GM21367 (cell line): ENCODE measurements at regions not wholly inside any gene's neighbourhood (a gene's known extent, or its start where the extent isn't known, plus 50 kb on each side); places are given as distances from the start of the nearest gene placed in this dataset.

Experiments used
- ATAC-seq: cut with Tn5 transposase; IDR thresholded peaks from one replicate; pipeline ENCODE4 v1.9.1; 2021; ENCODE audit not compliant: unreplicated experiment

DNA sequence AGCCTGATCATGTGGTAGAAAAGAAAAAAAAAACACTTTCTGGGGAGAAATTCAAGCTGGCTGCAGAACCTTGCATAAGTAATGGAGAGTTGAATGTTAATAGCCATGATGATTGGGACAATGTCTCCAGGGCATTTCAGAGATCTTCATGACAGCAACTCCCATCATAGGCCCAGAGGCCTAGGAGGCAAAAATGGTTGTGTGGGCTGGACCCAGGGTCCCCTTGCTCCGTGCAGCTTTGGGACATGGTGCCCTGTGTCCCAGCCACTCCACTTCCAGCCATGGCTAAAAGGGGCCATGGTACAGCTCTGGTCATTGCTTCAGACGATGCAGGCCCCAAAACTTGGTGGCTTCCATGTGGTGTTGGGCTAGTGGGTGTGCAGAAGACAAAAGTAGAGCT is 1170.9 kb downstream of the C4orf33 start:
- no peak for ATAC-seq

GRCh38 chr4:130288576-130288975 is 1192.6 kb downstream of the C4orf33 start:
- ATAC-seq: no peak

- no peak for ATAC-seq
These were observed 1197.7 kb downstream of the C4orf33 start for GRCh38 chr4:130293692-130294091.

DNA sequence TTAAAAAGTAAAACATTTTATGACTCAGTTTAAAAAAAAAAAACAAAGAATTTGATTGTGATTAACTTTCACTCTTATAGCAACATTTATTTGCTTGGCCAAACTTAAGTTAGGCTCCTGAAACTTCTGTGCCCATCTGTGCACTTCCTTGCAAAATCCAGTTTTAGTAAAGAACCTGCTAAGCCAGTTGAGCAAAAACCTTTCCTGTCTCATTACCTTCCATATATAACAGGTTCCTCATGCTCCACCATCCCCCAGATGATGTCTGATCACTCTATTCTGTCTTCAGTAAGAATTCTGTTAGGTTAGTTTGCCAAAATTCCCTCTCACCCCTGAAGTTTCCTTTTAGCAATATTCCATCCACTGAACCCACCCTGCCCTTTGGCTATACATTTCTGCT is 1200.5 kb downstream of the C4orf33 start:
- no peak for ATAC-seq

DNA sequence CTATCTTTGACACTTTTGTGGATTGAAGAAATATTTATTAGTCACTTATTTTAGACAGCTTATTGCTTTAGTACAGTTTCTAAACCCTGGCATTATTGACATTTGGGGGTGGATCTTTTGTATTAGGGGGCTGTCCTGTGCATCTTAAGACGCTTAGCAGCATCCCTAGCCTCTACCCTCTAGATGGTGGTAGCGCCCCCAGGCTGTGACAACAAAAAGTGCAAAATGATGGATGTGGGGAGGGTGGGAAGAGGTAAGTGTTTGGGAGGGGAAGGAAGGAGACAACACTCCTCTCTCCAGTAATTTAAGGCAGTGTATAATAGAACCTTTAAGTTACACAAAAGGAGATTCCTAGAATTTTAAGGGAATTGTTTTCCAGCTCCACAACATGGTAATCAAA is 1210.6 kb downstream of the C4orf33 start:
- ATAC-seq: no peak

DNA sequence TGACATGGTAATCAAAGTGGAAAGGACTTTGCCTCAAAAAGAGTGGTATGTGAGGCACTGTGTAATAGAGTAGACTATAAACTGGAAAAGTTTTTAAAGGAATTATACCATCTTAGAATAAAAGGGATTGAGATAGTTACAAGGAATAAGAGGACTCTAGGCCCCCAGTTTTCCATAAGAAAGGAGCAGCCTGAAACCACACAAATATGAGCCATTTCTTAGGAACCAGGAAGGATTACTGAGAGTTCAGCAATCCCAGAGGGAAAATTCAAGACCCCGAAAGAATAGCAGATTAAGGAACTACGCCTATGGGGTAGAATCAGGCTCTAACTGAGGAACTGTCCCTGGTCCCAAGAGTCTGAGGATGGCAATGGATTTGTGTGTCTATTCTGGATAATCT is 1213.3 kb downstream of the C4orf33 start:
- ATAC-seq: no peak

DNA sequence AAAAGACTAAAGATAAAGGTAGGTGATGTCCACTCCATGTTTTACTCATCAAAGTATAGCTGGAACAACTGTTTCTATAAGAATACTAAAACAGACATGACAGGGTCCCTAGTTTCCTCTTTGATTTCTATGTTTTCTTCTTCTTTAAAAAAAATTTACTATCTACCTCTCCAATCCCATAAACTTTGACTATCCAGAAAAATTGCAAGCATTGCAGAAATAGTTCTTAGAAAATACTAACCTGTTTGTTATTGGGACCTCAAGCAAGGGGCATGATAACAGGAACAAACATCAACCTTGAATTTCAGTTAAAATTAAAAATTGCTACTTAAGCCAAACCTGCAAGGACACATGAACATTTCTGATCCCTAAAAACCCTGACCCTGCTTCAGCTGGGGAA is 1226.5 kb downstream of the C4orf33 start:
- no peak for ATAC-seq

DNA sequence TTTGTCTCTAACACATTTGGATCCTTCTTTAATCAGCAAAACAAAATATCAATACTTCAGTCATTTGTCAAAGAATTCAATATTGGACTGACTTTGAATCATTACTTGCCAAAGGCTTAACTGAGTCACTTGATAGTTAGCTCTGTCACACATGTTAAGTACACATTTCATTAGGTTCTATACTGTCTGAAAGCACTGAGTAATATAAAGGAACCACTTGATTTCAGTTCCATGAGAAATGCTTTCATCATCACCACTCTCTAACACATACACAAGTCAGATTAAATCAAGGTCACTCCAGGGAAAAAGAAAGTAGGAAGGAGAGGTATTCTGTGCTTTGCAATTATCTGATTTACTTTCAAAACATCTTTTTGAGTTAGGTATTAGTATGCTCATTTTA is 1233.1 kb downstream of the C4orf33 start:
- ATAC-seq: no peak

DNA sequence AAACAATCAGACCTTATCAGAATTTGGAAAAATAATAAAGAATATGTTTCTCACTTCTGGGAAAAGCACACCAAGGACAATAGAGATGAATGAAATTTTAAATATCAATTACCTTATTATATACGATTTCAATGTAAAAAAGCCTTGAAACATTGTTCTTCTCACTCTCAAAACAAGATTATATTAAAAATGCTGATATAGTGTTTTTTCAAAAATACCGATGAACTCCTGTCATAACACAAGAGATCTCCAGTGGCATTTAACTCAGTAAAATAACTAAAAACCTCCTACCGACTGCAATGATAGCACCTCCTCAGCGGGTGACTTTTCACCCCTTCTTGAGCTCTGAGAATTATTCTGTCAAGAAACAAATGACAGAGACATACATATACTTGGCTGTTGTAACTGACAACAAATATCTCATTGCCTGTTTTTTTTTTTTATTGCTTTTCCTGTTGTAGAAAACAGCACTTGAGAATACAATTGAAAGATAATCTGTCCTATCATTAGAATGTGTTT is 1237.3 kb downstream of the C4orf33 start:
- no peak for ATAC-seq

DNA sequence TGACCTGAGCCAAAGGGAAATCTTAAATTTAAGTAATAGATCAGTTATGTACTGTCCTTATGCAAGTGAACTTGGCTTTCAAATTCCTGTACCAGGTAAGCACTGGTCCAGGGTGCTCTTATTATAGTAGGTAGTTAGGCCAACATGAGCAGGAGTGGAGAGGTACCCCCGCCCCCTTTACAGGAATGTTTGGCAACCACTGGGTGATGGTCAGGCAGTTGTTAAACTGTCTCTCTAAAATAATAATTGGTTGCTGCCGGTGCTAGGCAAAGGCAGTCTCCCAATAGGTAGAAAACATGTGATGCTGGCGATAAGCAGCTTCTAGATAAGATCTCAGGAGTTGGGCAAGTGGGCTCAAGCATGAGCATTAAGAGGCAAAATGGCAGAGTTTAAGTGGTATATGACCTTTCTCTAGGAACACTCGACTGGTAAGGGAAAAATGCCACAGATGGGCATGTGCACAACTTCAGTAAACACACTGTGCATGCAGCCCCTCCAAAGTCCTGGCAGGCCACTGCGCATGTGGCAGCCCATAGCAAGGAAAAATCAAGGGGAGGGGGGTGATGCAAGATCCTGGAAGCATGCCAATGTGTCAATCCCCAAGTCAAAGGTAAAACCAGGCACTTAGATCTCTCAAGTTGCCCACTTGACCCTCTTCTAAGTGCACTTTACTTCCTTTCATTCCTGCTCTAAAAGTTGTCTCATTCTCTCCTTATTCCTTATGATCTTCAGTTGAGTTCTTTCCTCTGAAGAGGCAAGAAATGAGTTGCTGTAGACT is 1239.7 kb downstream of the C4orf33 start:
- no peak for ATAC-seq

- peak; percentile 92 for ATAC-seq
These were observed 1240.7 kb downstream of the C4orf33 start for GRCh38 chr4:130336585-130337217.

- no peak for ATAC-seq
These were observed 1242.9 kb downstream of the C4orf33 start for GRCh38 chr4:130338851-130339250.

- ATAC-seq: no peak
These were observed 1253.8 kb downstream of the C4orf33 start for GRCh38 chr4:130349745-130350144.

DNA sequence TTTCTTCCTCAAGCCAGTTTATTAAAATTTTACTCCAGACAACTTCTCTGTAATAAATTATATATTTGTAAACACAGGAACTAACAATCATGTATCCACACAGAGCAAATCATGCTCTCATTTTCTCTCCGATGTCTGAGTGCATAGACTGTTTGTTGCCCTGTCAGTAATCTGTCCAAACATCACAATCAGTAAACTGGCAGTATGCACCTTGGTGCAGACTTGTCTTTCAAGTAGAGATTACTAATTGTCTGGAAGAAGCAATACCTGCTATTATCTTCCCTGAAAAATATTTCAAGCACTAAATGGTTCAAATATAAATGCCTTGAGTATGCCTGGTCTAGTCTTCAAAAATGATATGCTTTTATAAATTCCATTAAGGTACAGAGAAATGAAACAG is 1260.9 kb downstream of the C4orf33 start:
- ATAC-seq: no peak

DNA sequence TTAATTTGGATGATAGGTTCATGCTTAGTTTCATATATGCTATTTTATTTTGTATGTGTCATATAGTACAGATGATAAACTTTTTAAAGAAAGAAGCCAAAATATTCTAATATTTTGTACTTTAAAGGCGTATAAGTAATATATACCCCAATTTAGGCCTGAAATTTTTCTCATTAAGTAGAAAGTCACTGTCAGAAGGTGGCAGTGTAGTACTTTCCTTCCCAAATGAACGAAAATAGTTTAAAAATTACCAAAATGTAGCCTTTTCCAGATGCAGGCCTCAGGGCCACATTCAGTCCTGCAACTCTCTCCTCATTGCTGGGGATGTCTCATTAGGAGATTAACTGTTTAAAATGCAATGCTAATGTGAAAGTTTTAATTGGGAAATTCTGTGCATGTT is 1263.6 kb downstream of the C4orf33 start:
- no peak for ATAC-seq

GRCh38 chr4:130361616-130362015 is 1265.7 kb downstream of the C4orf33 start:
- no peak for ATAC-seq

- ATAC-seq: no peak
These were observed 1272.7 kb downstream of the C4orf33 start for GRCh38 chr4:130368668-130369067.

- ATAC-seq: no peak
These were observed 1297.3 kb downstream of the C4orf33 start for GRCh38 chr4:130393231-130393630.

DNA sequence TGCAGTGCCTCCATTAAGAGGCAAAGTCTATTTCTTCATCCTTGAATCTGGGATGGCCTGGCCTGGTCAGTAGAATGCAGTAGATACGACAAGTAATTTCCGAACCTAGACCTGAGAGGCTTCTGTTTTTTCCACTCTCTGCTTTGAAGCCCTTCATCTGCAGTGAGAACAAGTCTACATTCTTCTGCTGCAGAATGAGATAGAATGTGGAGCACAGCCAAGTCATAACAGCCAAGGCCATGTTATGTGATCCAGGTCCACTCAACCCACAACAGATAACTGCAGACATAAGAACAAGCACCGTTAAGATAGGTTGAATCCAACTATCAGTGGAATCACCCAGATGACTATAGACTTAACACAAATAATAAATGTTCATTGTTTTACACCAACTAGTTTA is 1297.7 kb downstream of the C4orf33 start:
- no peak for ATAC-seq

- ATAC-seq: no peak
These were observed 1299.9 kb downstream of the C4orf33 start for GRCh38 chr4:130395871-130396270.

DNA sequence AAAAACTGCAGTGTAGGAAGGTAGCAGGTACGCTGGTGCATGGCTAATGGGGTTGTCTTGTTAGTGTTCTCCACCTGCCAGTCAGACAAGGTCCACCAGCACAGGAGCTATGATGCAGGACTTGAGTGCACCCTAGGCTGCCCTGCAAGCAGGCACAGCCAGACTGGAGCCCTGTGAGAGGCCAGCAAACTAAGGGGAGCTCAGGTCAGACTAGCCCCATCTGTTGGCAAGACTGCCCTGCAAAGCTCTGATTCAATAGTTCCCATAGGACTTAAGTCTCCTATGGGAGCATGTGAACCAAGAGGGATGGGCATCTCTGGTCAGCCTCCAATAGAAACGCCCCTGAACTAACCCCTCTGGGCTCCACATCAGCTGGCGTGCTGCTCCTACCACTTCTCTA is 1307.3 kb downstream of the C4orf33 start:
- ATAC-seq: no peak

DNA sequence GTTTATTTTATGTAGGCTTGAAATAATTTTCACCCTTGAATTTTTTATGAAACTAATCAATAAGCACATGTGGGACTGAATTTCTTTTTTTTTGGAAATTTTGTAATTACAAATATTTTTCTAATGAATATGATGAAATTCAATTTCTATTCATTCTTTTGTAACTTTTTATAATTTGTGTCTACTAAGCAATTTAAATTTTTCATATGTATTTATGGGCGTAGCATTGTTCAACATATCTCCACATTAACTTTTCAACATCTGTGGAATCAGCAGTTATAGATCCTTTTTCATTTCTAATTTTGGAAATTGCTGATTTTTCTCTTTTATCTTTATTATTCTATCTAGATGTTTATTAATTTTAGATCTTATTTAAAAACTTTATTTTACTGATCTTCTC is 1320.3 kb downstream of the C4orf33 start:
- ATAC-seq: no peak
